K562 (cell line): ENCODE measurements at regions not wholly inside any gene's neighbourhood (a gene's known extent, or its start where the extent isn't known, plus 50 kb on each side); places are given as distances from the start of the nearest gene placed in this dataset.

Source experiments
- ATAC-seq: fragments of 200-7000 bp; cut with Tn5 transposase; 3 replicates; pipeline ENCODE4 v1.9.1; 2020; ENCODE audit warnings: moderate library complexity
- BruUV-seq: library from RNA; stranded (reverse); fragments of 400-500 nt; replicated peaks from 2 replicates; lab custom pipeline; 2021; lab: Mats Ljungman, UMichigan
- CTCF ChIA-PET: fragments of 300-600 bp; formaldehyde crosslinking; extraction: SDS; loops from one replicate; lab custom pipeline; 2021; ENCODE audit warnings: low intra/inter-chr PET ratio; lab: Yijun Ruan, JAX
- POLR2A ChIA-PET: fragments of 300-600, 350-650 bp; sonication (Branson Sonifier 250); formaldehyde crosslinking; extraction: SDS; loops from one replicate; lab custom pipeline; 2021; ENCODE audit warnings: antibody characterized with exemption, inconsistent platforms; lab: Yijun Ruan, JAX
- DNase-seq, 4 experiments: peaks; one replicate each; pipeline versions ENCODE4 v3.0.0 to v3.0.0-alpha.2; 2011 to 2018; ENCODE audit warnings: low spot score in 3 of 4, mixed read lengths in 3 of 4; ENCODE audit errors: extremely low read depth in 1 of 4
- FAIRE-seq: peaks from 2 replicates; lab custom pipeline; 2011; peaks lifted over from hg19 to GRCh38; lab: Jason Lieb, UNC
- H2AFZ ChIP-seq: 2 replicates; pipeline ENCODE4 v1.6.0; 2011; ENCODE audit warnings: low read depth, low read length, control low read depth, inconsistent platforms
- H3K27ac ChIP-seq: fragments of 200-600 bp; 3 replicates; pipeline ENCODE4 v1.8.0; 2011; ENCODE audit warnings: low read depth, mild to moderate bottlenecking, control low read depth, inconsistent platforms, low read length, moderate library complexity, mixed read lengths; ENCODE audit errors: extremely low read depth
- H3K27me3 ChIP-seq, 2 experiments: fragments of 300-600 bp in 1 of 2; 2 replicates in 1 of 2; 3 replicates in 1 of 2; pipeline versions ENCODE4 v1.6.0 to v1.8.0; 2011; ENCODE audit warnings: inconsistent platforms in 2 of 2, low read length in 2 of 2, mild to moderate bottlenecking in 1 of 2, mixed read lengths in 1 of 2, moderate library complexity in 1 of 2; ENCODE audit not compliant: control insufficient read depth in 2 of 2, insufficient read depth in 2 of 2
- H3K36me3 ChIP-seq: fragments of 300-600 bp; 3 replicates; pipeline ENCODE4 v1.8.0; 2011; ENCODE audit warnings: mild to moderate bottlenecking, low read length, inconsistent platforms; ENCODE audit not compliant: control insufficient read depth, insufficient read depth
- H3K4me1 ChIP-seq, 2 experiments: fragments of 200-600 bp in 1 of 2; replicated peaks in 1 of 2; 2 replicates in 1 of 2; 3 replicates in 1 of 2; pipeline versions ENCODE4 v1.5.1 to v1.8.0; 2011; ENCODE audit warnings: inconsistent platforms in 2 of 2, low read length in 2 of 2, mild to moderate bottlenecking in 1 of 2, mixed read lengths in 1 of 2, moderate library complexity in 1 of 2; ENCODE audit not compliant: control insufficient read depth in 2 of 2, insufficient read depth in 2 of 2
- H3K4me2 ChIP-seq: 2 replicates; pipeline ENCODE4 v1.6.1; 2011; ENCODE audit warnings: low read length, control low read depth, inconsistent platforms, mixed read lengths; ENCODE audit not compliant: insufficient read depth
- H3K4me3 ChIP-seq: fragments of 200-600 bp; sonication (generic), shearing (Covaris generic); 2 replicates; pipeline ENCODE4 v1.5.1; 2016; ENCODE audit warnings: control low read depth, inconsistent platforms
- H3K79me2 ChIP-seq: fragments of 200-600 bp; 3 replicates; pipeline ENCODE4 v1.8.0; 2011; ENCODE audit warnings: low read length, inconsistent platforms; ENCODE audit not compliant: control insufficient read depth, insufficient read depth
- H3K9ac ChIP-seq, 2 experiments: 2 replicates each; pipeline versions ENCODE4 v1.6.0 to v1.6.1; 2011; ENCODE audit warnings: low read depth in 2 of 2, low read length in 2 of 2, control low read depth in 1 of 2, inconsistent platforms in 1 of 2, mild to moderate bottlenecking in 1 of 2, mixed read lengths in 1 of 2; ENCODE audit not compliant: insufficient read depth in 1 of 2
- H3K9me1 ChIP-seq: one replicate; pipeline ENCODE4 v1.6.0; 2011; ENCODE audit warnings: inconsistent platforms, mild to moderate bottlenecking, low read length, moderate library complexity; ENCODE audit not compliant: control insufficient read depth, insufficient read depth
- H3K9me3 ChIP-seq: replicated peaks from 2 replicates; pipeline ENCODE4 v1.5.1; 2011; ENCODE audit warnings: low read depth, low read length, inconsistent platforms; ENCODE audit not compliant: control insufficient read depth, insufficient read depth
- H4K20me1 ChIP-seq: replicated peaks from 2 replicates; pipeline ENCODE4 v1.6.1; 2011; ENCODE audit warnings: low read length, inconsistent platforms, mixed read lengths; ENCODE audit not compliant: control insufficient read depth, insufficient read depth
- ATF7 ChIP-seq: fragments of 450-650 bp; IDR thresholded peaks from 2 replicates; pipeline ENCODE4 v1.7.1; 2014; ENCODE audit warnings: mild to moderate bottlenecking, moderate library complexity
- BDP1 ChIP-seq: IDR thresholded peaks from 3 replicates; pipeline ENCODE4 v1.6.1; 2011; ENCODE audit not compliant: insufficient read length, insufficient read depth
- HSF4 ChIP-seq: fragments of 250-450 bp; sonication (Bioruptor Pico); IDR thresholded peaks from 2 replicates; pipeline ENCODE4 v2.1.2; 2022; ENCODE audit warnings: mild to moderate bottlenecking, moderate library complexity, borderline replicate concordance
- KLF1 ChIP-seq: fragments of 450-650 bp; IDR thresholded peaks from 2 replicates; pipeline ENCODE4 v1.6.1; 2016; ENCODE audit warnings: missing genetic modification characterization, missing compliant biosample characterization
- KLF13 ChIP-seq: fragments of 450-650 bp; IDR thresholded peaks from 2 replicates; pipeline ENCODE4 v1.6.1; 2016; ENCODE audit warnings: missing genetic modification characterization, low read depth, mild to moderate bottlenecking, missing compliant biosample characterization, moderate library complexity, borderline replicate concordance
- NFATC3 ChIP-seq: fragments of 450-650 bp; IDR thresholded peaks from 2 replicates; pipeline ENCODE4 v1.6.1; 2017; ENCODE audit warnings: mild to moderate bottlenecking
- ZBTB17 ChIP-seq: fragments of 450-650 bp; formaldehyde crosslinking; IDR thresholded peaks from 2 replicates; pipeline ENCODE4 v1.4.0; 2020; ENCODE audit warnings: mild to moderate bottlenecking
- ZBTB7A ChIP-seq: IDR thresholded peaks from 2 replicates; pipeline ENCODE4 v1.6.1; 2011; ENCODE audit warnings: low read depth, mild to moderate bottlenecking, low read length, moderate library complexity, borderline replicate concordance; ENCODE audit not compliant: control insufficient read depth
- ZFPM2 ChIP-seq: fragments of 250-450 bp; sonication (Bioruptor Pico); IDR thresholded peaks from 2 replicates; pipeline ENCODE4 v1.5.1; 2022; ENCODE audit warnings: mild to moderate bottlenecking
- ZNF217 ChIP-seq: sonication (generic); formaldehyde crosslinking; IDR thresholded peaks from 2 replicates; pipeline ENCODE4 v1.8.0; 2022; ENCODE audit warnings: mild to moderate bottlenecking, missing genetic modification reagents
- ZZZ3 ChIP-seq: fragments of 450-650 bp; IDR thresholded peaks from 2 replicates; pipeline ENCODE4 v1.6.1; 2016; ENCODE audit warnings: antibody characterized with exemption, mild to moderate bottlenecking, moderate library complexity
- WGBS: fragments of 100-300 bp; shearing (Covaris generic); methylation state at CpG from one replicate; pipeline ENCODE4 v1.1.6; 2016; ENCODE audit warnings: low coverage, mixed read lengths; ENCODE audit not compliant: insufficient coverage; ENCODE audit errors: missing lambda C conversion rate; 5-methylcytosine and 5-hydroxymethylcytosine counted together
- in situ Hi-C: fragments of 300-500 bp; cut with MboI; formaldehyde crosslinking; loops from 4 replicates; pipeline ENCODE4 v1.15.0; 2018; ENCODE audit warnings: inconsistent platforms, mixed read lengths
- intact Hi-C: fragments of 100-400 bp; cut with micrococcal nuclease; formaldehyde crosslinking; loops from 2 replicates; pipeline ENCODE4 v1.14.2; 2022
- TF ChIP-seq, protein P1 (sequence below): fragments of 450-650 bp; IDR thresholded peaks from 2 replicates; pipeline ENCODE4 v1.6.1; 2016; ENCODE audit warnings: antibody characterized with exemption
- TF ChIP-seq, protein P2 (sequence below): sonication (generic); formaldehyde crosslinking; IDR thresholded peaks from 2 replicates; pipeline ENCODE4 v1.8.0; 2022; ENCODE audit warnings: mild to moderate bottlenecking, missing genetic modification reagents

DNA sequence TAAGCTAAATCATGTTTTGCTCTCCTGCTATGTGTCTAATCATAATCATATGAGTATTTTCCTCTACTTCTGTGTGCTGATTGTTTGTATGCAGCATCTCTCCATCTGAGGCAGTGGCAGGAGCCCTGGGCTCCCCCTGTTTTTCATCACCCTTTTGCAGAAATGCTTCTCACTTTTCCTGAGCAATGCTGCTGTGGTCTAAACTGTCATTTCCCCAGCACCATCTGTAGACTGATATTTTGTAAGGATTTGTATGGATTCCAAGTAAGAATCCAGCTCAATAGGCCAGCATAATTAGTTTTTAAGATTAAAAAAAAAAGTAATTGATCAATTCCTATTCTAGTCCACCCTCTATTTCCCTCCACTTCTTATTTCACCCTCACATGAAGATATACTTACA is 257.0 kb upstream of the CPHXL start:
- DNase-seq = no peak
- Histone ChIP-seq H3K27me3 (no peaks in the 10 kb centered on the region), H4K20me1 (no peaks in the 10 kb centered on the region), H3K27ac (no peak overlapping the region), H3K4me1 (no peaks in the 10 kb centered on the region), H3K9ac (no peak overlapping the region), H3K9me3 (no peaks in the 10 kb centered on the region), H2AFZ (no peak overlapping the region), H3K4me3 (no peak overlapping the region), H3K9me1 (no peaks in the 10 kb centered on the region), H3K36me3 (no peaks in the 10 kb centered on the region), H3K79me2 (no peaks in the 10 kb centered on the region), H3K4me2 (no peak overlapping the region)
- CTCF ChIA-PET = no interaction called here
- TF ChIP-seq ZNF217 (CRISPR knock-in tag) = no peak
- ATAC-seq = no peak
- intact Hi-C loops (no loop called here), in situ Hi-C loops (no loop called here)
- no peak for FAIRE-seq
- POLR2A ChIA-PET = no interaction called here
- no TSS peak for BruUV-seq

DNA sequence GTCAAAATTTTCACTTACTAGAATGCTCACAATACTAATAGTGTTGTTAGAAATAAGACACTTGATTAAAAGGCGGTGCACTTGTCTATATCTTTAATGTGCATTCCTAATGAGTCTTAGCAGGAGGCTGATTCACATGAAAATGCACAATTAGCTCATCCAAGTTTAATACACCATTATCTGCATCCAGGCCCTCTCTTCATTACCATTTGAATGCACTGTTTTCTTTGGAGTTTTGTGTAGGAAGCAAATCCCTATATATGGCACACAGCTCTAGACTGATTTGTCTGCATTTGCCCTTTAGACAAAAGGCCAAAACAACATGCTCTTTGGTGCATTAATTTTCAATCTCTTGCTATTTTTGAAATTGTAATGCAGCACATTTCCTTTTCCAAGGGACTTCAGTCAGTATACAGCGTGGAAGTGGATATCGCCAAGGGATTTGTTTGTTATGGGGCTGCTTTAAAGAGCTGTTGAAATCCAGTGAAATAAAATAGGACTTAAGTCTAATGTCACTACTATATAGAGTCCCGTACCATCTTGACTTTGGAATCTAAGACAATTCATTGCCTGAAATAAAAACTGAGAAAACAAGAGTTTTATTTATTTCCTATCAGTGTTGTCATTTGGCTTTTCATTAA is 257.6 kb upstream of the CPHXL start:
- H4K20me1 ChIP-seq = no peaks in the 10 kb centered on the region
- ChIA-PET POLR2A (no interaction called here), CTCF (no interaction called here)
- H3K9me1 ChIP-seq = no peaks in the 10 kb centered on the region
- no peak for ATAC-seq
- H3K4me3 ChIP-seq = no peak overlapping the region
- H2AFZ ChIP-seq = no peak overlapping the region
- in situ Hi-C loops (no loop called here), intact Hi-C loops (no loop called here)
- H3K4me1 ChIP-seq = no peaks in the 10 kb centered on the region
- H3K4me2 ChIP-seq = no peak overlapping the region
- no peak overlapping the region for H3K27ac ChIP-seq
- H3K9ac ChIP-seq = no peak overlapping the region
- 1% methylated on average over 4 of the region's 4 CpGs for WGBS
- no TSS peak for BruUV-seq
- DNase-seq = no peak
- H3K79me2 ChIP-seq = no peaks in the 10 kb centered on the region
- no peaks in the 10 kb centered on the region for H3K9me3 ChIP-seq
- no peak for FAIRE-seq
- no peaks in the 10 kb centered on the region for H3K27me3 ChIP-seq
- TF ChIP-seq NFATC3 (no peak), ZFPM2 (no peak), KLF1 (tag) (no peak), ZBTB17 (CRISPR knock-in tag) (no peak), ATF7 (no peak), KLF13 (no peak), HSF4 (CRISPR knock-in tag) (no peak), ZBTB7A (no peak), BDP1 (no peak), ZZZ3 (no peak)
- TF ChIP-seq, protein P1, sequence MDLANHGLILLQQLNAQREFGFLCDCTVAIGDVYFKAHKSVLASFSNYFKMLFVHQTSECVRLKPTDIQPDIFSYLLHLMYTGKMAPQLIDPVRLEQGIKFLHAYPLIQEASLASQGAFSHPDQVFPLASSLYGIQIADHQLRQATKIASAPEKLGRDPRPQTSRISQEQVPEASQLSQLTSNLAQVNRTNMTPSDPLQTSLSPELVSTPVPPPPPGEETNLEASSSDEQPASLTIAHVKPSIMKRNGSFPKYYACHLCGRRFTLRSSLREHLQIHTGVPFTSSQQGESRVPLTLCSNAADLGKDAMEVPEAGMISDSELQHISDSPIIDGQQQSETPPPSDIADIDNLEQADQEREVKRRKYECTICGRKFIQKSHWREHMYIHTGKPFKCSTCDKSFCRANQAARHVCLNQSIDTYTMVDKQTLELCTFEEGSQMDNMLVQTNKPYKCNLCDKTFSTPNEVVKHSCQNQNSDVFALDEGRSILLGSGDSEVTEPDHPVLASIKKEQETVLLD = no peak
- TF ChIP-seq, protein P2, sequence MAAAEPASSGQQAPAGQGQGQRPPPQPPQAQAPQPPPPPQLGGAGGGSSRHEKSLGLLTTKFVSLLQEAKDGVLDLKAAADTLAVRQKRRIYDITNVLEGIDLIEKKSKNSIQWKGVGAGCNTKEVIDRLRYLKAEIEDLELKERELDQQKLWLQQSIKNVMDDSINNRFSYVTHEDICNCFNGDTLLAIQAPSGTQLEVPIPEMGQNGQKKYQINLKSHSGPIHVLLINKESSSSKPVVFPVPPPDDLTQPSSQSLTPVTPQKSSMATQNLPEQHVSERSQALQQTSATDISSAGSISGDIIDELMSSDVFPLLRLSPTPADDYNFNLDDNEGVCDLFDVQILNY (CRISPR knock-in tag) = no peak
- no peaks in the 10 kb centered on the region for H3K36me3 ChIP-seq
